Gastroesophageal sphincter (tissue), 3 donors: ENCODE measurements at regions not wholly inside any gene's neighbourhood (a gene's known extent, or its start where the extent isn't known, plus 50 kb on each side); places are given as distances from the start of the nearest gene placed in this dataset.

Source experiments
- POLR2A ChIP-seq, 2 donors: fragments of 450-650 bp; IDR thresholded peaks; one replicate each; pipeline ENCODE4 v1.6.1; 2017; ENCODE audit warnings: antibody characterized with exemption in 2 of 2, mild to moderate bottlenecking in 2 of 2, moderate library complexity in 1 of 2
- POLR2AphosphoS5 ChIP-seq: sonication (generic); formaldehyde crosslinking; IDR thresholded peaks from one replicate; pipeline ENCODE4 v1.6.1; 2017; ENCODE audit warnings: antibody characterized with exemption
- TF ChIP-seq, protein P1 (sequence below), 4 experiments: fragments of 200-600 bp in 2 of 4; fragments of 450-650 bp in 2 of 4; sonication (generic) in 1 of 4; IDR thresholded peaks; one replicate each; pipeline ENCODE4 v1.5.1; 2017 to 2019; ENCODE audit warnings: antibody characterized with exemption in 4 of 4, mild to moderate bottlenecking in 2 of 4, moderate library complexity in 2 of 4

DNA sequence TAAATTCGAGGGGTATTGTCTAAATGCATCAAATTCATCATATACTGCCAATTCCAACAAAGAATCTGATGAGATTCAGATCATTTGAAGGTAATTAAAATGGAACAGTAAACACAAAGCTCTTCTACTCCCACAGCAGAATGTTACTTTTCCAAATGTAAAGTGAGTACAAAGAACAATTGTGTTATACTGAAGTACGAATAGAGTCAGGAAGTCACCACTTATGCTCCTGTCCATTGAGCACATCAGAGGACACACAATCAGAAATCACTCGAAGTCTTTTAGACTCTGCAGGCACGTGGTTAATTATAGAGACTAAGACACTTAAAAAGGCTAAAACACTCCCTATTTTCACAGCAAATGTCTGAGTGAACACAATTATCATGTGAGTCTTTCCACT, 388.5 kb upstream of the MIS18BP1 start:
- TF ChIP-seq, protein P1, sequence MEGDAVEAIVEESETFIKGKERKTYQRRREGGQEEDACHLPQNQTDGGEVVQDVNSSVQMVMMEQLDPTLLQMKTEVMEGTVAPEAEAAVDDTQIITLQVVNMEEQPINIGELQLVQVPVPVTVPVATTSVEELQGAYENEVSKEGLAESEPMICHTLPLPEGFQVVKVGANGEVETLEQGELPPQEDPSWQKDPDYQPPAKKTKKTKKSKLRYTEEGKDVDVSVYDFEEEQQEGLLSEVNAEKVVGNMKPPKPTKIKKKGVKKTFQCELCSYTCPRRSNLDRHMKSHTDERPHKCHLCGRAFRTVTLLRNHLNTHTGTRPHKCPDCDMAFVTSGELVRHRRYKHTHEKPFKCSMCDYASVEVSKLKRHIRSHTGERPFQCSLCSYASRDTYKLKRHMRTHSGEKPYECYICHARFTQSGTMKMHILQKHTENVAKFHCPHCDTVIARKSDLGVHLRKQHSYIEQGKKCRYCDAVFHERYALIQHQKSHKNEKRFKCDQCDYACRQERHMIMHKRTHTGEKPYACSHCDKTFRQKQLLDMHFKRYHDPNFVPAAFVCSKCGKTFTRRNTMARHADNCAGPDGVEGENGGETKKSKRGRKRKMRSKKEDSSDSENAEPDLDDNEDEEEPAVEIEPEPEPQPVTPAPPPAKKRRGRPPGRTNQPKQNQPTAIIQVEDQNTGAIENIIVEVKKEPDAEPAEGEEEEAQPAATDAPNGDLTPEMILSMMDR (IDR thresholded peaks at IDR 0.05) = no peak
- TF ChIP-seq POLR2AphosphoS5 (no peak), POLR2A (IDR thresholded peaks at IDR 0.05) (no peak)
